H1 (cell line): ENCODE measurements at regions not wholly inside any gene's neighbourhood (a gene's known extent, or its start where the extent isn't known, plus 50 kb on each side); places are given as distances from the start of the nearest gene placed in this dataset.

Source experiments
- CTCF ChIA-PET: fragments of 300-600 bp; sonication (Branson Sonifier 250); formaldehyde crosslinking; loops from one replicate; lab custom pipeline; 2021; ENCODE audit not compliant: partially characterized antibody; lab: Charles Lee
- POLR2A ChIA-PET: fragments of 300-600 bp; sonication (Branson Sonifier 250); formaldehyde crosslinking; loops from one replicate; lab custom pipeline; 2021; ENCODE audit warnings: inconsistent platforms; ENCODE audit not compliant: partially characterized antibody; lab: Charles Lee
- DNase-seq, 2 experiments: peaks; one replicate each; pipeline versions ENCODE4 v3.0.0 to v3.0.0-alpha.2; 2010 to 2022; ENCODE audit warnings: low spot score in 2 of 2, low read depth in 1 of 2, mixed read lengths in 1 of 2
- FAIRE-seq: peaks from 2 replicates; lab custom pipeline; 2011; peaks lifted over from hg19 to GRCh38; lab: Jason Lieb, UNC
- H2AFZ ChIP-seq: 2 replicates; pipeline ENCODE4 v1.8.1; 2012; ENCODE audit warnings: low read length, inconsistent platforms
- H2AK5ac ChIP-seq: 2 replicates; pipeline ENCODE4 v1.6.1; 2013; ENCODE audit warnings: low read depth, low read length
- H2BK120ac ChIP-seq: replicated peaks from 2 replicates; pipeline ENCODE3; 2013; ENCODE audit warnings: low read depth, low read length, inconsistent platforms
- H2BK12ac ChIP-seq: 2 replicates; pipeline ENCODE4 v1.6.1; 2013; ENCODE audit warnings: low read depth, low read length
- H2BK15ac ChIP-seq: 2 replicates; pipeline ENCODE4 v1.6.1; 2013; ENCODE audit warnings: low read length
- H2BK20ac ChIP-seq: 2 replicates; pipeline ENCODE4 v1.6.1; 2013; ENCODE audit warnings: low read length
- H2BK5ac ChIP-seq: 2 replicates; pipeline ENCODE4 v1.6.1; 2013; ENCODE audit warnings: low read depth, low read length
- H3K14ac ChIP-seq: 2 replicates; pipeline ENCODE4 v1.6.1; 2013; ENCODE audit warnings: inconsistent platforms; ENCODE audit not compliant: insufficient read length
- H3K18ac ChIP-seq: 2 replicates; pipeline ENCODE4 v1.6.1; 2013; ENCODE audit warnings: low read length; ENCODE audit errors: extremely low read depth
- H3K23ac ChIP-seq: 2 replicates; pipeline ENCODE4 v1.6.1; 2013; ENCODE audit warnings: inconsistent platforms; ENCODE audit not compliant: insufficient read length
- H3K23me2 ChIP-seq: 2 replicates; pipeline ENCODE4 v1.6.1; 2013; ENCODE audit warnings: low read depth, low read length
- H3K27ac ChIP-seq: 2 replicates; pipeline ENCODE4 v1.6.1; 2011; ENCODE audit warnings: low read depth, low read length, inconsistent platforms
- H3K27me3 ChIP-seq, 4 experiments: replicated peaks in 1 of 4; 1 replicate in 1 of 4; 2 replicates in 3 of 4; pipeline versions ENCODE4 v1.6.1 to v1.8.1; 2011 to 2013; ENCODE audit warnings: low read length in 3 of 4, mild to moderate bottlenecking in 3 of 4, inconsistent platforms in 2 of 4, mixed read lengths in 2 of 4, moderate library complexity in 1 of 4; ENCODE audit not compliant: control insufficient read depth in 3 of 4, insufficient read depth in 3 of 4; ENCODE audit errors: extremely low read depth in 1 of 4
- H3K36me3 ChIP-seq, 4 experiments: 2 replicates each; pipeline versions ENCODE4 v1.6.1 to v1.8.1; 2011 to 2013; ENCODE audit warnings: mild to moderate bottlenecking in 4 of 4, low read length in 3 of 4, moderate library complexity in 2 of 4, control low read depth in 1 of 4, inconsistent platforms in 1 of 4; ENCODE audit not compliant: insufficient read depth in 4 of 4, control insufficient read depth in 2 of 4
- H3K4ac ChIP-seq: replicated peaks from 2 replicates; pipeline ENCODE3; 2013; ENCODE audit warnings: low read length, low read depth, mixed read lengths, inconsistent platforms; ENCODE audit not compliant: insufficient read length
- H3K4me1 ChIP-seq, 4 experiments: replicated peaks in 1 of 4; 1 replicate in 1 of 4; 2 replicates in 3 of 4; pipeline versions ENCODE4 v1.6.1 to v1.8.1; 2011 to 2013; ENCODE audit warnings: low read length in 3 of 4, inconsistent platforms in 2 of 4, mixed read lengths in 1 of 4; ENCODE audit not compliant: insufficient read depth in 4 of 4, control insufficient read depth in 3 of 4
- H3K4me2 ChIP-seq, 2 experiments: 2 replicates each; pipeline versions ENCODE4 v1.6.1 to v1.8.1; 2011 to 2013; ENCODE audit warnings: low read depth in 2 of 2, low read length in 2 of 2, control low read depth in 1 of 2, inconsistent platforms in 1 of 2, mild to moderate bottlenecking in 1 of 2; ENCODE audit not compliant: insufficient read depth in 1 of 2
- H3K4me3 ChIP-seq, 4 experiments: fragments of 200-600, 300-600 bp in 1 of 4; sonication (generic), shearing (Covaris generic), sonication (Bioruptor Twin) in 1 of 4; 2 replicates each; pipeline versions ENCODE4 v1.5.1 to v1.8.1; 2011 to 2016; ENCODE audit warnings: low read length in 4 of 4, low read depth in 3 of 4, control low read depth in 2 of 4, inconsistent platforms in 2 of 4, mild to moderate bottlenecking in 2 of 4, mixed read lengths in 1 of 4, moderate library complexity in 1 of 4; ENCODE audit not compliant: insufficient read depth in 2 of 4; ENCODE audit errors: extremely low read depth in 1 of 4
- H3K56ac ChIP-seq: replicated peaks from 2 replicates; pipeline ENCODE3; 2013; ENCODE audit warnings: low read depth, mild to moderate bottlenecking, mixed read lengths, low read length, inconsistent platforms; ENCODE audit not compliant: insufficient read length
- H3K79me1 ChIP-seq: 2 replicates; pipeline ENCODE4 v1.6.1; 2013; ENCODE audit warnings: low read depth, low read length, control low read depth
- H3K79me2 ChIP-seq, 2 experiments: 2 replicates each; pipeline versions ENCODE4 v1.6.1 to v1.8.1; 2012 to 2013; ENCODE audit warnings: low read length in 2 of 2, mild to moderate bottlenecking in 2 of 2, inconsistent platforms in 1 of 2; ENCODE audit not compliant: insufficient read depth in 2 of 2, control insufficient read depth in 1 of 2
- H3K9ac ChIP-seq, 4 experiments: replicated peaks in 1 of 4; 1 replicate in 1 of 4; 2 replicates in 3 of 4; pipeline versions ENCODE4 v1.6.1 to v1.8.1; 2011 to 2013; ENCODE audit warnings: low read depth in 3 of 4, low read length in 3 of 4, control low read depth in 2 of 4, mild to moderate bottlenecking in 2 of 4, moderate library complexity in 2 of 4, inconsistent platforms in 1 of 4; ENCODE audit errors: extremely low read depth in 1 of 4
- H3K9me3 ChIP-seq, 2 experiments: 2 replicates each; pipeline versions ENCODE4 v1.6.1 to v1.8.1; 2012 to 2013; ENCODE audit warnings: mild to moderate bottlenecking in 2 of 2, moderate library complexity in 2 of 2, control low read depth in 1 of 2, inconsistent platforms in 1 of 2, low read depth in 1 of 2, low read length in 1 of 2, mixed read lengths in 1 of 2; ENCODE audit not compliant: insufficient read depth in 2 of 2
- H4K20me1 ChIP-seq, 2 experiments: replicated peaks in 1 of 2; 2 replicates each; pipeline versions ENCODE3 to v1.8.1; 2011 to 2013; ENCODE audit warnings: inconsistent platforms in 2 of 2, low read length in 2 of 2, mild to moderate bottlenecking in 1 of 2; ENCODE audit not compliant: insufficient read depth in 2 of 2, control insufficient read depth in 1 of 2
- H4K5ac ChIP-seq: 2 replicates; pipeline ENCODE4 v1.6.1; 2013; ENCODE audit warnings: low read length, low read depth, mixed read lengths, inconsistent platforms; ENCODE audit not compliant: insufficient read length
- H4K8ac ChIP-seq: 2 replicates; pipeline ENCODE4 v1.8.0; 2013; ENCODE audit warnings: mild to moderate bottlenecking, moderate library complexity, low read length, inconsistent platforms; ENCODE audit not compliant: insufficient read depth; ENCODE audit errors: extremely low read depth
- H4K91ac ChIP-seq: replicated peaks from 2 replicates; pipeline ENCODE3; 2013; ENCODE audit warnings: low read length, mixed read lengths, inconsistent platforms; ENCODE audit not compliant: insufficient read length
- KDM5A ChIP-seq: fragments of 200-600 bp; IDR thresholded peaks from 2 replicates; pipeline ENCODE4 v1.7.1; 2012; ENCODE audit warnings: mild to moderate bottlenecking, low read length, inconsistent platforms, mixed read lengths
- POU5F1 ChIP-seq: IDR thresholded peaks from 2 replicates; pipeline ENCODE4 v1.6.1; 2011; ENCODE audit warnings: low read depth, mild to moderate bottlenecking, low read length, moderate library complexity
- SAP30 ChIP-seq: fragments of 300-600 bp; sonication (generic); IDR thresholded peaks from 2 replicates; pipeline ENCODE4 v1.7.1; 2012; ENCODE audit warnings: low read length, moderate library complexity, mild to moderate bottlenecking, inconsistent platforms; ENCODE audit not compliant: insufficient read depth, insufficient replicate concordance
- SP4 ChIP-seq: IDR thresholded peaks from 2 replicates; pipeline ENCODE4 v1.6.1; 2012; ENCODE audit warnings: low read length, inconsistent platforms
- TAF7 ChIP-seq: optimal IDR thresholded peaks from 2 replicates; pipeline ENCODE3; 2011; ENCODE audit warnings: low read depth, mild to moderate bottlenecking, inconsistent platforms, low read length, moderate library complexity, borderline replicate concordance
- TBP ChIP-seq: IDR thresholded peaks from 2 replicates; pipeline ENCODE4 v1.6.1; 2011; ENCODE audit warnings: low read depth, low read length, improper control_type of control experiment
- TEAD4 ChIP-seq: IDR thresholded peaks from 2 replicates; pipeline ENCODE4 v1.6.1; 2012; ENCODE audit warnings: low read depth, low read length, inconsistent platforms, mixed read lengths
- USF2 ChIP-seq: IDR thresholded peaks from 2 replicates; pipeline ENCODE4 v1.6.1; 2011; ENCODE audit warnings: low read length, improper control_type of control experiment

GRCh38 chr2:78561876-78562275 is 463.6 kb upstream of the REG3G start:
- Histone ChIP-seq H4K20me1 (no peaks in the 10 kb centered on the region), H3K23me2 (no peaks in the 10 kb centered on the region), H2BK20ac (no peak overlapping the region), H3K9me3 (no peaks in the 10 kb centered on the region), H3K9ac (no peak overlapping the region), H2BK15ac (no peak overlapping the region), H3K4me1 (no peaks in the 10 kb centered on the region), H2BK120ac (no peak overlapping the region), H3K56ac (no peak overlapping the region), H2BK5ac (no peak overlapping the region), H3K23ac (no peak overlapping the region), H3K27ac (no peak overlapping the region), H3K18ac (no peak overlapping the region), H4K91ac (no peak overlapping the region), H2AFZ (no peak overlapping the region), H2BK12ac (no peak overlapping the region), H4K5ac (no peak overlapping the region), H3K27me3 (no peaks in the 10 kb centered on the region), H3K79me2 (no peaks in the 10 kb centered on the region), H3K79me1 (no peaks in the 10 kb centered on the region), H3K14ac (no peak overlapping the region), H3K4me3 (no peak overlapping the region), H3K36me3 (no peaks in the 10 kb centered on the region), H4K8ac (no peak overlapping the region), H3K4ac (no peak overlapping the region), H3K4me2 (no peak overlapping the region), H2AK5ac (no peak overlapping the region)
- CTCF ChIA-PET = no interaction called here
- DNase-seq = no peak
- POLR2A ChIA-PET = no interaction called here
- no peak for TF ChIP-seq POU5F1
- TF ChIP-seq TAF7 = no peak
- TF ChIP-seq SAP30 = no peak
- no peak for TF ChIP-seq USF2
- TF ChIP-seq SP4 = no peak
- no peak for TF ChIP-seq KDM5A
- TF ChIP-seq TBP = no peak
- no peak for TF ChIP-seq TEAD4
- no peak for FAIRE-seq
